ENCODE measurements at regions not wholly inside any gene's neighbourhood (a gene's known extent, or its start where the extent isn't known, plus 50 kb on each side); places are given as distances from the start of the nearest gene placed in this dataset.

DNA sequence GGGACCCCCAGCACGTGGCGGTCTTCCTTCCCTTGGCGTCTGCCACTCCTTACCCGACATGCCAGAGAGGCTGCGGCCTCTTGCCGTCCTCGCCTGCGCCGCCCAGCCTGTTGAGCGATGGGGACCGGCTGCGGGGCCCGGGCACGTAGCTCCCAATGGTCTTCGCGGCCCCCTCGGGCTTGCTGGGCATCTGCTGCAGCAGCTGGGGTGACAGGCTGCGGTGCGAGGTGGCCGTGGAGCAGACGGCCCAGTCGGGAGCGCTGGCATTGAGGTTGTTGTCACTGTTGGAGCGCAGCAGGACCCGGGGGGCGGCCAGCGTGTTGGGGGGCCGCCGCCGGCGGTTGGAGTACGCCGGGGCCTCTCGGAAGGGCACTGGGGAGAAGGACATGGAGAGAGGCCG is 422.0 kb downstream of the CTTN start:
- TF ChIP-seq, protein P1, sequence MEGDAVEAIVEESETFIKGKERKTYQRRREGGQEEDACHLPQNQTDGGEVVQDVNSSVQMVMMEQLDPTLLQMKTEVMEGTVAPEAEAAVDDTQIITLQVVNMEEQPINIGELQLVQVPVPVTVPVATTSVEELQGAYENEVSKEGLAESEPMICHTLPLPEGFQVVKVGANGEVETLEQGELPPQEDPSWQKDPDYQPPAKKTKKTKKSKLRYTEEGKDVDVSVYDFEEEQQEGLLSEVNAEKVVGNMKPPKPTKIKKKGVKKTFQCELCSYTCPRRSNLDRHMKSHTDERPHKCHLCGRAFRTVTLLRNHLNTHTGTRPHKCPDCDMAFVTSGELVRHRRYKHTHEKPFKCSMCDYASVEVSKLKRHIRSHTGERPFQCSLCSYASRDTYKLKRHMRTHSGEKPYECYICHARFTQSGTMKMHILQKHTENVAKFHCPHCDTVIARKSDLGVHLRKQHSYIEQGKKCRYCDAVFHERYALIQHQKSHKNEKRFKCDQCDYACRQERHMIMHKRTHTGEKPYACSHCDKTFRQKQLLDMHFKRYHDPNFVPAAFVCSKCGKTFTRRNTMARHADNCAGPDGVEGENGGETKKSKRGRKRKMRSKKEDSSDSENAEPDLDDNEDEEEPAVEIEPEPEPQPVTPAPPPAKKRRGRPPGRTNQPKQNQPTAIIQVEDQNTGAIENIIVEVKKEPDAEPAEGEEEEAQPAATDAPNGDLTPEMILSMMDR (IDR thresholded peaks at IDR 0.05; ENCODE audit: low read depth, low read length) = no peak
- TF ChIP-seq POLR2A (IDR thresholded peaks at IDR 0.05; ENCODE audit: extremely low read depth, insufficient read length) = no peak

Data from NB4 (cell line).